Hematopoietic multipotent progenitor cell (in vitro differentiated cells): ENCODE measurements at regions not wholly inside any gene's neighbourhood (a gene's known extent, or its start where the extent isn't known, plus 50 kb on each side); places are given as distances from the start of the nearest gene placed in this dataset.

Experiments
- DNase-seq, 3 donors: peaks; one replicate each; pipeline ENCODE4 v3.0.0-alpha.2; 2011 to 2015; ENCODE audit warnings: low read depth in 2 of 3, low spot score in 2 of 3

DNA sequence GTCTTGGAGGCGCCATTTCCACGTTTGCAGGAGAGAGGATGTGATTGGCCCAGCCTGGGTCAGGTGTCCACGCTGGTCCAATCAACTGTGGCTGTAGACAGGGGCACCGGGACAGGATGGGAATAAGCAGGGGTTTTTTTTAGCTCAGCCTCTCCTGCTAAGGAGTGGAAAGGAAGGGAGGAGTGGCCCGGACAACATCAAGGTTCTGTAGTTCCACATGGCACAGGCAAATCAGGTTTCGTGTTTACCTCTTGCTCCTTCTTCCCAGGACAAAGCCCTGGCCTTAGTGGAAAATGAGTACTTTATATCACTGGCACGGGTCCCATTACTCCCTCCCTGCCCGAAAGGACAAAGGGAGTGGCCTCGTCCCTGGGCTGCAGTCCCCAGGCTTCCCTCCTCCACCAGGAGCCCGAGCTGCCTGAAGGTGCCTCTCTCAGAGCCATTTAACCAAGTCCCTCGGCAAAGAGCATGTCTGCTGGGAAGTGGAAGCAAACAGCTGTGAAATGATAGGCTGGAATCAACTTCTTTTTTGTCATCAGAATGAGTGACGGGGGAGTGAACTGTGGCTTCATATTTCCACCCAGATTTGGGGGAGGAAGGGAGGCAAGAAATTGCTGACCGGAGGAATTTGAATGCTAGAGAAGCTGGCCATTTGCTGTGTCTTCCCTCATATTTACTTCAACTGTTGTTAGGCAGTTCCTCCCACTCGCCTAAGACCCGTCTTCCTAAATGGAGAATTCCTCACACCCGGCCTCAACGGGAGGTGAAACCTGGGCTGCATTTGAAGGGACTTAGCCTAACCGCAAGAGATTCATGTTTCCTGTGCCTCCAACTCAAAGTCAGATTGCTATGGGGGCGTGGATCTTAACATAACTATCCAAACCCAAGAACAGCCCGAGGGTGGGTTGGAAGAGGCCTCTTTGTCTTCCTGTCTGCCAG is 84.9 kb upstream of the SLC44A3 start:
- DNase-seq = peak in 1 of 3 donors; percentile 50

DNA sequence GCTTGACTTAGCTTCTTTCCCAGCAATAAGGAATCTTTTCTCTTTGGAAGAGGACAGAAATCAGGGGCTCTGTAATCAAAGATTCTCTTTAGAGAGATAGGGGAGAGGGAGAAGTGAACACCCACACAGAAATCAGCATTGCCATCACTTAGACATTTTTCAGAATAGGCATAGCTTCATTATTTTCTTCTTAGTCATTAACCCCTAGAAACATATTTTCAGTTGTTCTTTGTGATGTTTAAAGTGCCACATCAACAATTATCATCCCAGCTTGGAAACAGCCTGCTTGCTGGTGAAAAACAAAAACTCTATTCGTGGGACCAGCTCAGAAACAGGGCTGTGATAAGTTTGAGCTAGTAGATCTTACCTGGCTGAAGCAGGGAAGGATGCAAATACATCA is 88.3 kb upstream of the SLC44A3 start:
- DNase-seq = no peak

DNA sequence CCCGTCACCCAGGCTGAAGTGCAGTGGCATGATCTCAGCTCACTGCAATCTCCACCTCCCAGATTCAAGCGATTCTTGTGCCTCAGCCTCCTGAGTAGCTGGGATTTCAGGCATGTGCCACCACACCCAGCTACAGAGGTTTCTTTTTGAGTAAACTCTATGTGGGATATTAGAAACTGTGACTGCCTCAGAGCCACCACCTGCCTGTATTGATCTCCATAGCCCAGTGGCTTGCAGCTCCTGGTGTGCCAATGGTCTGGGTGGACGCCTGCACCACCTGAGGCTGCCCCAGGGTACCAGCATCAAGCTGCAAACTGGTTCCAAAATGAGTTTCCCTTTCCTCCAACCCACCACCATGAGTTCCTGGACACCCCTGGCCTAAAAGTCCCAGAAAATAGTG is 89.7 kb upstream of the SLC44A3 start:
- DNase-seq = no peak

DNA sequence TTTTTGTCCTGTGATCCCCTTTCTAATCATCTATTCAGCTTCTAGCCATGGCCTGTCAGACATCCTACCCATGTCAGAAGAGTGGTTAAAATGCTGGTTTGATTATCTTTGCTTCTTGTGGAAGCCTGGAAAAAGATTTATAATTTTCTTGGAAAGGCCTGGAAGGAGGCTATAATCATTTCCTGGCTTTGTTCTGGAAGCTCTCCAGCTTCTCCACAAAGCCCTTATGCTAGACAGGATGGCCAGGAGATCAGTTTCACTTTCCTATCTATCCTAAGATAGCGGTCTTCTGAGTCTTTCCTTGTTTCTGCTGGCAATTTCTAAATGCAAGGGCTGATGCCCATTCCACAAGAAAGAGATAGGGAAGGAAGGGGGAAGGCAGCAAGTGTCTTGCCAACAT is 90.9 kb upstream of the SLC44A3 start:
- DNase-seq = no peak

DNA sequence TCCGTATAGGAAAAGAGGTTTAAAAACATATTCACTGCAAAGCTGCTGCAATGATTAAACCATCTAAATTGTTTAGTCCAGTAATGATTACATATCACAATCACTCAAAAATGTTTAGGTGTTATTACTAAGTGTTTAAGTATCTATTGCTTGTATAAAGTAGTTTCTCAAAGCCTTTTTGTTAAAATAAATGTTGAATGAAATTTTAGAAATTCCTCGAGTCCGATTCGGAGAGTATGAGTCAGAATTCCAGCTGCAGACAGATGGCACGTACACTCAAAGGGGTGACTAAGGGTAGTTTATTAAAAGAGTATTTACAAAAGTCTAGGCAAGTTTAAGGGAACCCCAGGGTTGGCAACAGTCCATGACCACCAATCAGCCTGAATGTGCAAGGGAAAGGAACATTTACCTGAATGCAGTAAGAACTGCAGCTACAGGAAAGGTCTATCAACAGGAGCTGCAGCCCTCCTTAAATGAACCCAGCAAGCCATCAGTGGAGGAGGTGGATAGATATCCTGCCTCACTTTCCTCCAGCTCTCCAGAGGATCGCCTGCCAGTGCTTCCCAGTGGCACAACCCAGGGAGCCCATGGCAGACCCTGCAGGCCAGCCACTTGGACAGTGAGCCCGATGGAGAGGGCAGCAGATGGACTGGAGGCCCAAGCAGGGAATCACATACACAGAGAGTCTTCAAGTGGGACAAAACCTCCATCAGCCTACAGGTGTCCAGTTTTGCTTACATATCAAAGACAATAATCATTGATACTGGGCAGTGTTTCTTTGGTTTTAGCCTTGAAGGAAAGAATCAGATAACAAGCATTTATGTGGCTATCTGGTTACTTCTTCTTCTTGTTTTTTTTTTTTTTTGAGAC is 92.1 kb upstream of the SLC44A3 start:
- DNase-seq = peak in 1 of 3 donors; percentile 59

DNA sequence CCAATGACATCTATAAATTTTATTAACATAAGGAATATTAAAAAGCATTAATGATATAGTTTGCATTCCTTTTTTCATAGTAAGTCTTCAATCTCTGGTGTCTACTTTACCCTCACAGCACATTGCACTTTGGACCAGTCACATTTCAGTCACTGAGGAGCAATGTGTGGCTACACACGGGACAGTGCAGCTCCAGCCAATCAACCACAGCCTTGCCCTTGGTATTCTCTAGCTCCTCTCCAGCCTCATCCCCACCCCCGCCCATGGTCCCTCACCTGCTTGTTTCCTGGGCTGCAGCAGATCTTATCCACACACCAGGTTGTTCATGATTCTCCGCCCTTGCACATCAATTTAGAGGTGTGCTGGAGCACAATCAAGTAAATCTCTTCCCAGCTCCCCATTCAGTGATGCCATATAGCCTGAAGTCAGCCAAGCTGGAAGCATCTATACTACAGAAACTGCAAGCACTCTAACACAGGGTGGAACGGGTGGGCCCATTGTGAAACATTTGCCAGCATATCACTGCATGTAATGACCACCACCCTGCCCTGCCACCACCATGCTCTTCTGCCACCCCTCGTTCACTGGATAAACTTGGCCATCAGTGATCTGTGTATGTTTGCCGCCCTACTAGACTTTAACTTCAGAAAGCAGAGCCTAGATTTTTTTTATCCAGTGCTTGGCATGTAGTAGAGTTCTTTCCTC is 93.0 kb upstream of the SLC44A3 start:
- DNase-seq = no peak

DNA sequence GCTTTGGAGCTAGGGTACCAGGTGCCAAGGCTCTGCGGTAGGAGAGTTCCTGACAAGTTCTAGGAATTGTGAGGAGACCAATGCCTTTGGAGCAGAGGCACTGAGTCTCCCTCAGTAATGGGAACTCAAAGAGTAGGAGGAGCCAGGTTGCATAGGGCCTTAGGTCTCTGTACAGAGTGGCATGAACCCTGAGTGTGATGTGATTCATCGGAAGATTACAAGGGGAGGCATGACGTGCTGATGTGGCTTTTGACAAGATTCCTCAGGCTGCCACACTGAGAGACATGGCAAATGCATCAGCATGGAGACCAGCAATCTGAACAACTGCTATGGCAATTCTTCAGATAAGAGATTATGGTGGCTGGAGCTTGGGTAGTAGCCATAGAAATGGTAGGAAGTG is 94.6 kb upstream of the SLC44A3 start:
- no peak for DNase-seq

DNA sequence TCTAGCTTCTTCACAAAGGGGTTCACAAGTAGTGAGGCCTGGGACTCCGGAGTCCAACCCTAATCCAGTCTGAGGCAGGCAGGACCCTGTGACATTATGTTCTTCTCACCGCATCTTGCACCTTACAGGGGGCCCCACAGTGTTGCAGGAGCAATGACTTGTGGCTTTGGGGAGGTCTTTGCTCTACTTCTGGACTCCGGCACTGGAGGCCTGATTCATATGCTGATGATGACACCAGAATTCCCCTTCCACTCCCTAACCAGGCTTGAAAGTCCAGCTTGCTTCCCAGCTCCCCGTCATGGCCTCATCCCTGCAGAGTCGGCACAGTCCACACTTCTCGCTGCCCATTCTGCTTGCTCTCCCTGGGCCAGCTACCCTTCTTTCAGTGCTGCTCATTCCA is 96.3 kb upstream of the SLC44A3 start:
- no peak for DNase-seq

DNA sequence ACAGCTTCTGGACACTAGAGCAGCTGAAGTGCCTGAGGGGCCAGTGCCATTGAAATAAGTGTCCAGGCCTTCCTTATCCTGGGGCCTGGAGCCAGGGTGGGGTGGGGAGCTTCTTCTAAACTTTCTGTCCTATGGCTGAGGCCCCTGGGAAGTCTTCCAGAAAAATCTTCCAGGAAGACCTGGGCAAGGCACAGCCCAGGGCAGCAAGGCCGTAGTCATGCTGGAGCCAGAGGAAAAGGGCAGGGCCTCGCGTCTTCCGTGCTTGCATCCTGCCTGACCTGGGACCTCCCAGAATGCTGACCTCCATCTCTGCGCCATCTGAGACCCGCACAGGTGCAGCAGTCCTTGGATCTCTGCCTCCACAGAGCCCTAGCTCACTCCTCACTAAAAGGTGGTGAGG is 96.7 kb upstream of the SLC44A3 start:
- DNase-seq = no peak

DNA sequence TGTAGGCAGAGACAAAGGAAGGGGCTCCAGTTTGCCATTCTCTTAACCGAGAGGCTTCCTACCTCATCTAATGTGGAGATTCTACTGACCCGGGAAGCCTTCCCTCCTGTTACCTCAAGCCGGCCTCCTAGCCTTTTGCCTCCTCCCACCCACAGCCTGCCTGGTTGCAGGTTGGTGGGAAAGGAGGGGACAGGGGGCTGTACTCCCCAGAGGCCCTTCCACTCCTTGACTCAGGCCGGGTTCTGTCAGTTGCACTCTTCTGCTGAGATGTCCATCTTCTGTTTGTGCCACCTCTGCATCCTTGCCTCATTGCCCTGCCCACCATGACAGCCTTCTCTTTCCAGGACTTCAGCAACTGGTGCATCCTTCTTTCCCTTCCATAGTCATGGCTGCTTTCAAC is 98.0 kb upstream of the SLC44A3 start:
- DNase-seq = no peak

DNA sequence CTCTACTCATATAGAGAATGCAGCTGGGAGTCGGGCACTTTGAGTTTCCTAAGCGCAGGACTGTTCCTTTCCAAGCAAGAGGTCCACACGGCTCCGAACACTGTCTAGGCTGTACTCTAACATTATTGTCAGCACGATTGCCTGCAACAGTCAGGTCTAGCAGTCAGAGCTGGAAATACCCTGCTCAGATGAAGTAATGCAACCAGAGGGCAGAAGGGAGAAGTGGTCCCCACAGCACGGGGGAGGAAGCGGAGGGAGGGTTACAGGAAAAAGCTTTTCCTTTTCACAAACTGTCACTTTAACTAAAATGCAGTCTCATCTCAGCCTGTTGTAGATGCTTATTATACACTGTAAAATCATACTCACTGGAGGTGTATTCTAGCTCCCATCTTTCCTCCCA is 98.9 kb upstream of the SLC44A3 start:
- peak in 2 of 3 donors; percentile 88 to 95 for DNase-seq

DNA sequence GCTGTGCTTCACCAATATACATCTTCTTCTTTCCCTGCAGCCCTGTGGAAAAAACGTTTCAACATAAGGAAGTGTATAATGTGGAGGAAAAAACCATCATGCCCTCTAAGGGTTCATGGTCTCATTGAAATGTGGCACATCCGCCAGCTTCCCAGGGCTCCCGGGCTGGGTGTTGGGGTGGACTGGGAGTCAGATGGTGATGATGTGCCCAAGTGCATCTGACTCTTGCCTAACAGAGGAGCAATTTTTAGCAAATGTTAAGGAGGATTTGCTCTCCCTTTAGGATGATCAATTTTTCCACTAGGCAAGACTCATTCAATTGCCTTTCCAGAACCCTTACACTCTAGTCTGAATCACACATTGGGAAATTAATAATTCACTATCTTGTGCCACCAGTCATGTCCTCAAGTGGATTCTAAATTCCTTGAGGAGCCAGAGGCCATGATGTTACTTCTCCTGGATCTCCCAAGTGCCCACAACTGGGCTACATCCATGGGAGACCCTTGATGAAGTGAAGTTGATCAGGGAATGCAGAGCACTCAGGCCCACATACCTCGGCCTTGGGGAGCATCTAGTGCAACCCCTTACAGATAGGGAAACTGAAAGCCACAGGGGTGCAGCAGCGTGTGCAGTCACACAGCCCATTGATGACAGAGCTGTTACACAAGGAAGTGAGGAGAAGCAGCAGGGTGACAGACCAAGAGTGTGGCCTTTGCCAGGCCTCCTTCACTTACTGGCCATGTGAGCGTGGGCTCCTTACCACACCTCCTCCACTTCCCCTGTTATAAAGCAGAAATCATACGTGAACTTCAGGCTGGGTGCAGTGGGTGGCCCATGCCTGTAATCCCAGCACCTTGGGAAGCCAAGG is 100.0 kb upstream of the SLC44A3 start:
- peak in 1 of 3 donors; percentile 77 for DNase-seq

DNA sequence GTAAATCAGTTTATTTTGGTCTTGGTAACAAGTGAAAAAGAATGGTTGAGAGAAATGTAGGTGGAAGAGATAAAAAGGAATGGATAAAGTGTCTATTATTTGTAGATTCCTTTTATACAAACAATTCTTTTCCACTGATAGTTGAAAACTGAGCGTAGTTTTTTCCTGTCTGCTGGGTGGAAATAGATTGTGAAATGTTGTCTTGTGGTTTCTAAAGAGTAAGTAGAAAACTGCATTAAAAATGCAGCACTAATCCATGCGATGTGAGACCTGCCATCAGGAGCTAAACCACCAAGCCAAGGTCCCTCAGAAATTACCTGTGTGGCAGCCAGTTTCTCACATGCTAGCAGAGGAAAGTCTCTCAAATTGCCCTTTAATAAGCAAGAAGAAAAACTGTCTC is 103.2 kb upstream of the SLC44A3 start:
- DNase-seq = peak in 1 of 3 donors; percentile 32

DNA sequence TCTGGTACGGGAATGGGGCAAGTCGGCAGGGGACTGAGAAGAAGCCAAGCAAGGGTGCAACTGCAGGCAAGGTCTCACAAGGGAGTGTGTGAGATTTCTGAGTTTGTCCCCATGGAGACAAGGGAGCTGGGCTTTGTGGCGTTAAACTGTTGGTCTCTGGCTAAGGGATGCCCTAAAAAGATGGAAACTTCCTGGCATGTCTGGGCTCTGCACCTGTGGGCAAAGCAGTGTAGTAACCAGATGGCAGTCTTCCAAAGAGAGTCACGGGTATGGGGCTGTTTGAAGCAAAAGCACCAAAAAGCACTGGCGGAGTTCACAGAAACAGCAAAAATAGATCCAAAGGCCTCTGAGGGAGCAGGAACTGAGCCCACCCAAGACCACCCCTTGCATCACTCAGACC is 104.8 kb upstream of the SLC44A3 start:
- DNase-seq = peak in 1 of 3 donors; percentile 47

DNA sequence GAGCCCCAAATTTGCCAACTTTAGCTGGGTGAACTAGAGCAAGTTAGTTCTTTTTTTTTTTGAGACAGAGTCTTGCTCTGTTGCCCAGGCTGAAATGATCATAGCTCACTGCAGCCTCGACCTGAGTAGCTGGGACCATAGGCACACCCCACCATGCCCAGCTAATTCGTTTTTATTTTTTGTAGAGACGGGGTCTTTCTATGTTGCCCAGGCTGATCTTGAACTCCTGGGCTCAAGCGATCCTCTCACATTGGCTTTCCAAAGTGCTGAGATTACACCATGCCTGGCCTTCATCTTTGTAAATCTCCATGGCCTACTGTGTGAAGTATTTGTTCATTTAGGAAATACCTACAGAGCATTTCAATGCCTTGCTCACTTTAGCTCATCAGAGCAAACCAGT is 105.6 kb upstream of the SLC44A3 start:
- DNase-seq = no peak

DNA sequence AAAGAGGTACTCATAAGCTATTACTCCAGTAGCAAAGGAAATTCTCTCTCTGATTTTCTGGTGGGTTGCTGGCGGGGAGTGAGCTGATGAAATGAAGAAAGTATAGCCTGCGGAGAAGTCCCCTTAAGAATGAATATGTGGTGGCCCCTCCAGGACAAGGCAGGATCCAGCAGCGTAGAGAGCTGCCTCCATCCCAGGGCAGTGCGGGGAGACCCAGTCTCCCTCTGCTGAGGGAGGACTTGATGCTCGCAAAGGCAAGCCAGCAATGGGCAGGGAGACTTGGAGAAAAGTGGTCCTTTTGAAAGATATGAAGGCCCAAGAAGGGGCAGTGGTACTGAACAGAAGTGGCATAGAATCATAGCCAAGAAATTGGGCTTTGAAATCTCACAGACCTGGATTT is 106.0 kb upstream of the SLC44A3 start:
- DNase-seq = no peak

DNA sequence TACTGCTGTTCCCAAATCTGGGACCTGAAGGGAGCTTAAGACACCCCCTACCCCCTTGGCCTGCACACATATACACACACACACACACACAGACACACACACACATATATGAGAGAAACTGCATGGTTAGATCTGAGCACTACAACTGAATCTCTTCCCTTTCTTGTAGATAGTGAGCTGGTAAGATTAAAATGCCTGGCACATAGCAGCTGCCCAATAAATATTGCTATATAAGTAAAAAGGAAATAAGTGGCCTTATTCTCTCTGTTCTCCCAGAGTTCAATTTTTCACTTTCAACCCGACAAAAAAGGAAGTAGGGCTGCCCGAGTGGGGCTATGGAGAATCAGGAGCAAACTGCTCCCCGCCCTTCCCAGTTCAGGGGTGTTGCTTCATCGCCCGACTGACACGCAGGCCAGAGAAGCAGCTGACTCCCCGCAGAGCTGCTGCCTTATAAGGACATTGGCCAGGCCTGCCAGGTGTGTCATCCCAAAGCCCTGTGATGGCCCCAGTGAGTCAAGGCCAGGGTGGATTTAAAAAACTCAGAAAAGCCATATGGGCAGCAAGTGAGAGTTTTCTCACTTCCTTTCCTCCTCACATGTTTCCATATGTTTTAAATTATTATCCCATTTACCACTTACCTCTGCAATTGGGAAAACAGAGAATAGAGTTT is 106.5 kb upstream of the SLC44A3 start:
- DNase-seq = peak in 2 of 3 donors; percentile 44 to 66

DNA sequence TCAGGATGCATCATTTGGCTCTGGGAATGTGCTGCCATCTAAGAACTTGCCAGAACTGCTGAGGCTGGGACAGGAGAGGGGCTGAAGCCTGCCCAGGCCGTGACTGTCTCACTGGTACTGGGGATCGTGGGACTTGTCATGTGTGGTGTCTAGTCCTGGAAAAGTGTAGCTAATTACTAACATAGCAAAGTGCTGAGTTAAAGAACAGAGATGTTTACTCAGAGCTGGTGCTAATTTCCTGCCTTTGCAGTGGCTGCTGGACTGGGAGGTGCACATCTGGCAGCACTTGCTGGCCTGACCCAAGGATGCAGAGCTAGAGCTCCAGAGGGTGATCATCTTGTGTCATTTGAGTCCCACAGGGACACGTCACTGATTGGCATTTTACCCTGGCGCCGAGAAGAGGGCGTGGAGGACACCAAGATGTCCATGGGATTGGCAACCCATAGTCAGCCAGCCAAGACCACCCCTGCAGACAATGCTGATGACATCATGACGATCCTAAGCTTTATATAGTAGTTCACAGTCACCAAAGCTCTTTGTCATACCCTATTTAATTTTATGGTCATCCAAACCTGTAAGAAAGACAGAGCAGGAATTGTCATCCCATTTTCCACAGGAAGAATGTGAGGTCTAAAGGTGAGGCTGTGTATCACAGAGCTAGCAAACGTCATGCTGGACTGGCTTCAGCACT is 110.1 kb upstream of the SLC44A3 start:
- DNase-seq = no peak

DNA sequence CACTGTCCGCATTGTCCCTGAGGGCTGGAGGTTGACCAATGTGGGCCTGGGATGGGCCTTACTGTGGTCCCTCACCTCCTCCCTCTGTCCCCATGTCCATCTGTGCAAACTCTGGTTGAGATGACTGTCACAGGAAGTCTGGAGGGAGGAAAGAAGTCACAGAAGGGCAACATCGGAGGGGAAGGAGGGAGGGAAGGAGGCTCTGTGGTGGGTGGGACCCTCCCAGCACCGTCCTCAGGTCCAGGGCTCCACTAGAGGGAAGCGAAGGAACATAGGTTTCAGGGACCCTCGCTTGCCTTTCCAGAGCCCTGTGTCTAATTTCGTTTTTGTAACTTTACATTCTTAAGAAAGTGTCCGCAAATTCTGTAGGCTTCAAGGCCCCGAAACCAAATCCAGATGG is 111.3 kb upstream of the SLC44A3 start:
- DNase-seq = peak in 1 of 3 donors; percentile 19
